ENCODE measurements at regions not wholly inside any gene's neighbourhood (a gene's known extent, or its start where the extent isn't known, plus 50 kb on each side); places are given as distances from the start of the nearest gene placed in this dataset.
"Not testable (repeated sequence)": the region's sequence is repeated elsewhere in the genome, so short reads cannot be mapped to it uniquely, and the experiment has no call there.

GRCh38 chr1:199951005-199951404 lies 76.5 kb upstream of the NR5A2 start:
- TF ChIP-seq CTCF (IDR thresholded peaks at IDR 0.05; ENCODE audit: low read depth, low read length); EZH2phosphoT487 (IDR thresholded peaks at IDR 0.05; ENCODE audit: low read depth): not testable (repeated sequence)

Data from OCI-LY3 (cell line).